ENCODE measurements at regions not wholly inside any gene's neighbourhood (a gene's known extent, or its start where the extent isn't known, plus 50 kb on each side); places are given as distances from the start of the nearest gene placed in this dataset.

DNA sequence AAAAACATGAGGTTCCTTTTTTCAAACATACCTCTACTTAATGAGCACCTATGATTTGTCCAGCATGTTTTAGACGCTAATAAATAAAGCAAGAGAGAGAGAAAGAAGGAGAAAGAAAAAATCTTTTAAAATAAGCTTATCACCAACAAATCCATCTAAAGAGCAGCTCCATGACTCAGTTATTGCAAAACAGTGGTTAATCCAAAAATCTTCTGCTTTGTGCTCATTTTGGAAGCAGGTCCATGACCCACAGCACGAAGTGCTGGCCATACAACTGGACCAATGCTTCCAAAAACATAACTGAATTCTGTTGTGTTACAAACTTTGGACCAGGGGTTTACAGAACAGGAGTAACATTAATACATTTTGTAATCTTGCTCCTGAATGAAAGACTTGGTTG lies 696.6 kb downstream of the KCNA4 start:
- intact Hi-C loops (cut with DNase I), result no loop called here
- TF ChIP-seq, protein P1, sequence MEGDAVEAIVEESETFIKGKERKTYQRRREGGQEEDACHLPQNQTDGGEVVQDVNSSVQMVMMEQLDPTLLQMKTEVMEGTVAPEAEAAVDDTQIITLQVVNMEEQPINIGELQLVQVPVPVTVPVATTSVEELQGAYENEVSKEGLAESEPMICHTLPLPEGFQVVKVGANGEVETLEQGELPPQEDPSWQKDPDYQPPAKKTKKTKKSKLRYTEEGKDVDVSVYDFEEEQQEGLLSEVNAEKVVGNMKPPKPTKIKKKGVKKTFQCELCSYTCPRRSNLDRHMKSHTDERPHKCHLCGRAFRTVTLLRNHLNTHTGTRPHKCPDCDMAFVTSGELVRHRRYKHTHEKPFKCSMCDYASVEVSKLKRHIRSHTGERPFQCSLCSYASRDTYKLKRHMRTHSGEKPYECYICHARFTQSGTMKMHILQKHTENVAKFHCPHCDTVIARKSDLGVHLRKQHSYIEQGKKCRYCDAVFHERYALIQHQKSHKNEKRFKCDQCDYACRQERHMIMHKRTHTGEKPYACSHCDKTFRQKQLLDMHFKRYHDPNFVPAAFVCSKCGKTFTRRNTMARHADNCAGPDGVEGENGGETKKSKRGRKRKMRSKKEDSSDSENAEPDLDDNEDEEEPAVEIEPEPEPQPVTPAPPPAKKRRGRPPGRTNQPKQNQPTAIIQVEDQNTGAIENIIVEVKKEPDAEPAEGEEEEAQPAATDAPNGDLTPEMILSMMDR (IDR thresholded peaks at IDR 0.05), result no peak
- ATAC-seq, result no peak

GRCh38 chr11:29319210-29319609 lies 697.6 kb downstream of the KCNA4 start:
- H3K27me3 ChIP-seq, result no peaks in the 10 kb centered on the region
- H3K36me3 ChIP-seq, result no peaks in the 10 kb centered on the region
- ATAC-seq (no peak), DNase-seq (no peak)
- TF ChIP-seq, protein P1 (IDR thresholded peaks at IDR 0.05), result no peak
- no peak overlapping the region for H3K4me3 ChIP-seq
- no peaks in the 10 kb centered on the region for H3K4me1 ChIP-seq
- WGBS, 2 donors, result 52 to 71% methylated on average over 1 of the region's 1 CpG
- intact Hi-C loops (cut with DNase I), result no loop called here
- H3K27ac ChIP-seq, result no peak overlapping the region
- H3K9me3 ChIP-seq, result no peaks in the 10 kb centered on the region

More for the DNA sequence above, 696.6 kb downstream of the KCNA4 start:
- 66 to 76% methylated on average over 2 of the region's 2 CpGs for WGBS, 2 donors
- Histone ChIP-seq H3K36me3 (no peaks in the 10 kb centered on the region), H3K4me1 (no peaks in the 10 kb centered on the region), H3K27ac (no peak overlapping the region), H3K9me3 (no peaks in the 10 kb centered on the region), H3K27me3 (no peaks in the 10 kb centered on the region), H3K4me3 (no peak overlapping the region)
- no peak for DNase-seq

- Histone ChIP-seq H3K4me3 (no peak overlapping the region), H3K36me3 (no peaks in the 10 kb centered on the region), H3K9me3 (no peaks in the 10 kb centered on the region), H3K27me3 (no peaks in the 10 kb centered on the region), H3K27ac (no peak overlapping the region), H3K4me1 (no peaks in the 10 kb centered on the region)
- intact Hi-C loops (cut with DNase I), result no loop called here
- ATAC-seq, result no peak
- no peak for DNase-seq
- TF ChIP-seq, protein P1 (IDR thresholded peaks at IDR 0.05), result no peak
- 75 to 86% methylated on average over 3 of the region's 3 CpGs for WGBS, 2 donors
These were observed 698.5 kb downstream of the KCNA4 start for GRCh38 chr11:29318134-29318845.

DNA sequence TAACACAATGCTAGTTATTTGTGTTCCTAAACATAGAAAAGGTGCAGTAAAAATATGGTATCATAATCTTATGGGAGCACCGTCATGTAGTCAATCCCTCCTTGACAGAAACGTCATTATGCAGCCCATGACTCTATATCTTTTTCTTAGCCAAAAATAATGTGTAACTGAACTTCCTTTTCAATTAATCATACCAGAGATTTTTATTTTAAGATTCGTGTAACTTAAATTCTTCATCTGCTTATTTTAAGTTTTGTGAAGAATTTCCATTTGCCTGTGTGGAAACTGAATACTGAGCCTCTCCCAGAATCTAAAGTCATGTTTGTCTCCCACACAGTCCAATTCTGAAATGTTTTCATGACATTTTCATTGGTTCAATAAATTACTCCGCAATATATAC lies 699.1 kb downstream of the KCNA4 start:
- no peaks in the 10 kb centered on the region for H3K4me1 ChIP-seq
- H3K27ac ChIP-seq, result no peak overlapping the region
- no peaks in the 10 kb centered on the region for H3K27me3 ChIP-seq
- H3K36me3 ChIP-seq, result no peaks in the 10 kb centered on the region
- DNase-seq, result no peak
- ATAC-seq, result no peak
- TF ChIP-seq, protein P1 (IDR thresholded peaks at IDR 0.05), result no peak
- intact Hi-C loops (cut with DNase I), result no loop called here
- no peaks in the 10 kb centered on the region for H3K9me3 ChIP-seq
- WGBS, 2 donors, result 78 to 87% methylated on average over 4 of the region's 4 CpGs
- no peak overlapping the region for H3K4me3 ChIP-seq
